Fibroblast of pulmonary artery (primary cell): ENCODE measurements at regions not wholly inside any gene's neighbourhood (a gene's known extent, or its start where the extent isn't known, plus 50 kb on each side); places are given as distances from the start of the nearest gene placed in this dataset.

Experiments used
- DNase-seq: peaks from one replicate; pipeline ENCODE4 v3.0.0-alpha.2; 2010; ENCODE audit warnings: low read depth
- H3K4me3 ChIP-seq: replicated peaks from 2 replicates; pipeline ENCODE4 v1.5.1; 2011; ENCODE audit warnings: low read depth, mild to moderate bottlenecking, control low read depth, low read length, moderate library complexity
- TF ChIP-seq, protein P1 (sequence below): IDR thresholded peaks from 2 replicates; pipeline ENCODE4 v1.5.1; 2011; ENCODE audit warnings: mild to moderate bottlenecking, control low read depth, low read length, inconsistent platforms; ENCODE audit errors: missing control alignments

DNA sequence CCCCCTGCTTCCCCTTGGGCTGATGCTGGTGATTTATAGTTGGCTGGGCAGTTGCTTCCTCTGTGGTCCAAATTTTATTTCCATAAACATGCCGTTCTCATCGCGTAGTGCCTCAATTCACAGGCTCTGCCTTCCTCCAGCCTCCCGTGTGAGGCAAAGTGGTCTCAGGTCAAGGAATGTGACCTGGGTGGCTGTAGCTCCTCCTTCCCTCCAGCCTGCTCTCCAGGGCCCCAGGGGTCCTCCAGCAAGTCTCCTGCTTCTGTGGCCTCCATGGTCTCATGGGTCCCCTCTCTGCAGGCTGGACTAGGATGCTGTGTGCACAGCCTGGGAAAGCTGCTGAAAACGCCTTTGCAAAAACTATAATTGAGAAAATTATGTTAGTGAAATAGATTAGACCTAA lies 694.1 kb downstream of the BRD1 start:
- H3K4me3 ChIP-seq: no peak overlapping the region
- TF ChIP-seq, protein P1, sequence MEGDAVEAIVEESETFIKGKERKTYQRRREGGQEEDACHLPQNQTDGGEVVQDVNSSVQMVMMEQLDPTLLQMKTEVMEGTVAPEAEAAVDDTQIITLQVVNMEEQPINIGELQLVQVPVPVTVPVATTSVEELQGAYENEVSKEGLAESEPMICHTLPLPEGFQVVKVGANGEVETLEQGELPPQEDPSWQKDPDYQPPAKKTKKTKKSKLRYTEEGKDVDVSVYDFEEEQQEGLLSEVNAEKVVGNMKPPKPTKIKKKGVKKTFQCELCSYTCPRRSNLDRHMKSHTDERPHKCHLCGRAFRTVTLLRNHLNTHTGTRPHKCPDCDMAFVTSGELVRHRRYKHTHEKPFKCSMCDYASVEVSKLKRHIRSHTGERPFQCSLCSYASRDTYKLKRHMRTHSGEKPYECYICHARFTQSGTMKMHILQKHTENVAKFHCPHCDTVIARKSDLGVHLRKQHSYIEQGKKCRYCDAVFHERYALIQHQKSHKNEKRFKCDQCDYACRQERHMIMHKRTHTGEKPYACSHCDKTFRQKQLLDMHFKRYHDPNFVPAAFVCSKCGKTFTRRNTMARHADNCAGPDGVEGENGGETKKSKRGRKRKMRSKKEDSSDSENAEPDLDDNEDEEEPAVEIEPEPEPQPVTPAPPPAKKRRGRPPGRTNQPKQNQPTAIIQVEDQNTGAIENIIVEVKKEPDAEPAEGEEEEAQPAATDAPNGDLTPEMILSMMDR: no peak
- no peak for DNase-seq

DNA sequence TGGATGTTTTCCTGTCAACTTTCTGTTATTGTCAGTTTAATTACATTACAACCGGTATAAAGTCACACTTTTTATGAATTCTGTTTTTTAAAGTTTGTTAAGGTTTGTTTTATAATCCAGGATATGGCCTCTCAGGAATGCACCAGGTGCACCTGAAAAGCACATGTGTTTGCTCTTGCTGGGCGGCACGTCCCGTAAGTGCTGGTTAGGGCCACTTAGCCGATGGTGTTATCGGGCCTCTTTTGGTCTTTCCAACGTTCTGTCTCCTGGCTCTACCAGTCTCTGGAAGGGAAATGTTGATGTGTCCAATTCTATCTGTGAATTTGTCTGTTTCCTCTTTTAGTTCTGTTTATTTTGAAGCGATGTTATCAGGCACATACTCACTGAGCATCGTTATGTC lies 695.7 kb downstream of the BRD1 start:
- DNase-seq: no peak
- TF ChIP-seq, protein P1: no peak
- no peak overlapping the region for H3K4me3 ChIP-seq

DNA sequence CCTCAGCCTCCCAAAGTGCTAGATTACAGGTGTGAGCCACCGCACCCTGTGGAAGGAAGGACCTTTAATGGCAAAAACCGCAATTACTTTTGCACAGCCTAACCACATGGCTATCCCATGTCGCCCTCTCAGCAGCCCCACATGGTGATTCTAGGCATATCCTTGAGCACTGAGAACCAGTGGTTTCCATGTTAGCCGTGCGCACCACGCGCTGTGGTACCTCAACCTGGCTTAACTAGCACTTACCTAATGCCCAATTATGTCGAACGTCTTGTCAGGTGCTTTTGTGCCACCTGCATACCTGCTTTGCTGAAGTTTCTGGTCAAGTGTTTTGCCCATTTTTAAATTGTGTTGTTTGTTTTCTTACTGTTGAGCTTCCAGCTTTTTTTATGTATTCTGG lies 697.9 kb downstream of the BRD1 start:
- DNase-seq: no peak
- no peak overlapping the region for H3K4me3 ChIP-seq
- TF ChIP-seq, protein P1: no peak

- DNase-seq: no peak
- TF ChIP-seq, protein P1: no peak
- H3K4me3 ChIP-seq: no peak overlapping the region
These were observed 698.8 kb downstream of the BRD1 start for GRCh38 chr22:49128874-49129273.

DNA sequence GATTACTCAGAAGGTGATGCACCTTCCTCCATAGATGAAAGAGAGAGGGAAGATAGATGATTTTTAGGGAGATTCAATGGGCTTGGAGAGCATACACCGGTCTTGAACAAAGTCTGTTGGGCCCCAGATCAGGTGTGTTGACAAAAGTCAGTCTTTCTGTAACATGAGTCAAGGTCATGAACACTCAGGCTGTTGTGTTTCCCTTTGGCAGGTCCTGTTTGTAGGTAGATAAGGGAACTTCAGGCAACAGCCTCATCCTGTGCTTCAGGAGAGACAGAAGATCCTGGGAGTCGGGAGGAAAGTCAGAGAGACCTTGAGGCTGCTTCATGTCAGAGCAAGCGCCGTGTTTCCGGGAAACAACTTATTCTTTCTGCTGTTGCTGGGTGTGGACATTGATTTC lies 703.1 kb downstream of the BRD1 start:
- no peak overlapping the region for H3K4me3 ChIP-seq
- DNase-seq: no peak
- TF ChIP-seq, protein P1: no peak

DNA sequence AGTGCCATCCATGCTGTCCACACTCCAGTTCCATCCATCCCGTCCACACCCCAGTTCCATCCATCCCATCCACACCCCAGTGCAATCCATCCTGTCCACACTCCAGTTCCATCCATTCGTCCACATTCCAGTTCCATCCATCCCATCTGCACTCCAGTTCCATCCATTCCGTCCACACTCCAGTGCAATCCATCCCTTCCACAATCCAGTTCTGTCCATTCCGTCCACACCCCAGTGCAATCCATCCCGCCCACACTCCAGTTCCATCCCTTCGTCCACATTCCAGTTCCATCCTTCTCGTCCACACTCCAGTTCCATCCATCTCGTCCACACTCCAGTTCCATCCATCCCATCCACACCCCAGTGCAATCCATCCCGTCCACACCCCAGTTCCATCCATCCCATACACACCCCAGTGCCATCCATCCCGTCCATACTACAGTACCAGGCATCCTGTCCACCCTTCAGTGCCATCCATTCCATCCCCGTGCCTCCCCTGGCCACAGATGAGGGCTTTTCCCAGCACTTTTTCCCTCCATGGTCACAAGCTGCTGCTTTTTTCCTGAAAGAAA lies 704.0 kb downstream of the BRD1 start:
- no peak overlapping the region for H3K4me3 ChIP-seq
- TF ChIP-seq, protein P1: no peak
- DNase-seq: no peak

DNA sequence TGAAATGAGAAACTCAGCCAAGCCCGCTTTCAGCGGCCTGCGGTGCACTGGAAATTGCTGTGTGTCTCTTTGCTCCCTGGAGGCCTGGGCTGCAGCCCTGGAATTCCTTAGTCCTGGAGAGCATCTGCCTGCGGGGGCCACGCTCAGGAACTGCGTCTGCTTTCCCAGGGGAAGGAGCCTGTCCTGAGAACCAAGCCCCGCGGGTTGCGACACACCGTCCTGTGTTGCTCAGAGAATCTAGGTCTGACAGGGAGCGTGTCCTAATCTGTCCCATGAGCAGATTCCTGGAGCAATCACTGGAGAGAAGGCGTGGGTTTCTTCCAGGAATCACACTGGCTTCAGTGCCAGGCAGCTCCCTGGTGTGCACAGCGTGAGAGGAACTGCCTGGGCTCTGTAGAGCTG lies 708.1 kb downstream of the BRD1 start:
- DNase-seq: no peak
- TF ChIP-seq, protein P1: no peak
- no peak overlapping the region for H3K4me3 ChIP-seq
